GM12878 (cell line): ENCODE measurements at regions not wholly inside any gene's neighbourhood (a gene's known extent, or its start where the extent isn't known, plus 50 kb on each side); places are given as distances from the start of the nearest gene placed in this dataset.
A peak's percentile ranks its signal among the peaks of the same experiment; 100 is the strongest.

Experiments
- ATAC-seq: fragments of 200-7000 bp; cut with Tn5 transposase; 3 replicates; pipeline ENCODE4 v1.9.1; 2020; ENCODE audit warnings: mild to moderate bottlenecking, moderate library complexity
- BruUV-seq: library from RNA; stranded (reverse); fragments of 400-500 nt; replicated peaks from 2 replicates; lab custom pipeline; 2021; lab: Mats Ljungman, UMichigan
- CTCF ChIA-PET: fragments of 300-600 bp; sonication (Branson Sonifier 250); formaldehyde crosslinking; extraction: SDS; loops from one replicate; lab custom pipeline; 2021; ENCODE audit warnings: inconsistent platforms; lab: Yijun Ruan, JAX
- POLR2A ChIA-PET: fragments of 350-600 bp; formaldehyde crosslinking; extraction: SDS; loops from one replicate; lab custom pipeline; 2021; ENCODE audit warnings: inconsistent platforms; lab: Charles Lee
- RAD21 ChIA-PET: fragments of 300-600 bp; sonication (Branson Sonifier 250); formaldehyde crosslinking; loops from one replicate; lab custom pipeline; 2023; ENCODE audit warnings: antibody characterized with exemption; ENCODE audit not compliant: unreplicated experiment; lab: Charles Lee
- SMC1A ChIA-PET: fragments of 300-600 bp; sonication (Branson Sonifier 250); formaldehyde crosslinking; loops from one replicate; lab custom pipeline; 2023; ENCODE audit not compliant: unreplicated experiment, uncharacterized antibody; lab: Charles Lee
- DNase-seq: peaks from one replicate; pipeline ENCODE4 v3.0.0-alpha.2; 2011; ENCODE audit warnings: low read depth, low spot score
- FAIRE-seq: peaks from 3 replicates; lab custom pipeline; 2011; peaks lifted over from hg19 to GRCh38; lab: Jason Lieb, UNC
- H2AFZ ChIP-seq: 2 replicates; pipeline ENCODE4 v1.6.0; 2011; ENCODE audit warnings: low read depth, low read length, control low read depth; ENCODE audit not compliant: control insufficient read depth
- H3K27ac ChIP-seq: 2 replicates; pipeline ENCODE4 v1.5.1; 2011; ENCODE audit warnings: control low read depth; ENCODE audit not compliant: control insufficient read depth, insufficient read depth
- H3K27me3 ChIP-seq, 2 experiments: replicated peaks in 1 of 2; 2 replicates each; pipeline versions ENCODE4 v1.6.0 to v1.6.1; 2011; ENCODE audit warnings: low read length in 1 of 2; ENCODE audit not compliant: control insufficient read depth in 2 of 2, insufficient read depth in 2 of 2
- H3K36me3 ChIP-seq, 2 experiments: 2 replicates each; pipeline ENCODE4 v1.5.1; 2011; ENCODE audit warnings: low read length in 1 of 2; ENCODE audit not compliant: control insufficient read depth in 2 of 2, insufficient read depth in 2 of 2
- H3K4me1 ChIP-seq: 2 replicates; pipeline ENCODE4 v1.6.1; 2011; ENCODE audit warnings: mild to moderate bottlenecking, low read length, moderate library complexity, mixed read lengths; ENCODE audit not compliant: control insufficient read depth, insufficient read depth
- H3K4me2 ChIP-seq: 2 replicates; pipeline ENCODE4 v1.6.0; 2011; ENCODE audit warnings: control low read depth; ENCODE audit not compliant: control insufficient read depth, insufficient read depth
- H3K4me3 ChIP-seq: fragments of 200-600 bp; sonication (generic); 2 replicates; pipeline ENCODE4 v1.5.1; 2016
- H3K79me2 ChIP-seq: 2 replicates; pipeline ENCODE4 v1.6.0; 2011; ENCODE audit warnings: low read length; ENCODE audit not compliant: control insufficient read depth, insufficient read depth
- H3K9ac ChIP-seq: 2 replicates; pipeline ENCODE4 v1.8.0; 2011; ENCODE audit warnings: low read length, control low read depth, mixed read lengths; ENCODE audit not compliant: control insufficient read depth, insufficient read depth
- H3K9me3 ChIP-seq: replicated peaks from 3 replicates; pipeline ENCODE4 v1.5.1; 2011; ENCODE audit warnings: mild to moderate bottlenecking, low read length; ENCODE audit not compliant: control insufficient read depth, insufficient read depth
- H4K20me1 ChIP-seq: 2 replicates; pipeline ENCODE4 v1.6.0; 2011; ENCODE audit not compliant: control insufficient read depth, insufficient read depth
- ATF2 ChIP-seq: IDR thresholded peaks from 2 replicates; pipeline ENCODE4 v1.6.1; 2012; ENCODE audit warnings: low read length, inconsistent platforms
- EP300 ChIP-seq, 2 experiments: fragments of 150-350 bp in 1 of 2; IDR thresholded peaks; 2 replicates each; pipeline ENCODE4 v1.6.1; 2011 to 2012; ENCODE audit warnings: low read depth in 2 of 2, low read length in 2 of 2, borderline replicate concordance in 1 of 2, improper control_type of control experiment in 1 of 2, inconsistent platforms in 1 of 2; ENCODE audit not compliant: control insufficient read depth in 1 of 2
- NFIC ChIP-seq: IDR thresholded peaks from 2 replicates; pipeline ENCODE4 v1.6.1; 2012; ENCODE audit warnings: low read depth, mild to moderate bottlenecking, inconsistent platforms, low read length, moderate library complexity
- NR2C2 ChIP-seq: IDR thresholded peaks from 2 replicates; pipeline ENCODE4 v1.6.1; 2011; ENCODE audit warnings: borderline replicate concordance, low read depth; ENCODE audit not compliant: control insufficient read depth, insufficient read length
- RELB ChIP-seq: fragments of 450-650 bp; IDR thresholded peaks from 2 replicates; pipeline ENCODE4 v1.6.1; 2017; ENCODE audit warnings: low read depth, mild to moderate bottlenecking, moderate library complexity
- TCF7 ChIP-seq: IDR thresholded peaks from 2 replicates; pipeline ENCODE4 v1.6.1; 2014; ENCODE audit warnings: antibody characterized with exemption, borderline replicate concordance
- ZNF592 ChIP-seq: fragments of 450-650 bp; IDR thresholded peaks from 2 replicates; pipeline ENCODE4 v1.6.1; 2017; ENCODE audit warnings: mild to moderate bottlenecking, moderate library complexity
- ZNF622 ChIP-seq: fragments of 450-650 bp; IDR thresholded peaks from 2 replicates; pipeline ENCODE4 v1.6.1; 2017; ENCODE audit warnings: mild to moderate bottlenecking, inconsistent platforms
- ZSCAN29 ChIP-seq: fragments of 450-650 bp; IDR thresholded peaks from 2 replicates; pipeline ENCODE4 v1.6.1; 2017; ENCODE audit warnings: mild to moderate bottlenecking, moderate library complexity
- WGBS: methylation state at CpG from one replicate; pipeline ENCODE4 v1.1.6; 2016; ENCODE audit warnings: low lambda C conversion rate; ENCODE audit not compliant: insufficient replicate concordance, insufficient coverage; ENCODE audit errors: missing lambda C conversion rate; 5-methylcytosine and 5-hydroxymethylcytosine counted together
- in situ Hi-C: fragments of 300-500 bp; cut with MboI; formaldehyde crosslinking; loops from 9 replicates; pipeline ENCODE4 v1.14.3; 2018; ENCODE audit warnings: mixed read lengths
- intact Hi-C: fragments of 100-400 bp; cut with micrococcal nuclease; formaldehyde crosslinking; loops from one replicate; pipeline ENCODE4 v1.14.2; 2022; ENCODE audit not compliant: unreplicated experiment

GRCh38 chr17:72466199-72466598 is 345.4 kb downstream of the SOX9 start (continued):
- TF ChIP-seq EP300 (IDR thresholded peaks at IDR 0.05; ENCODE audit: borderline replicate concordance in 1 of 2, control insufficient read depth in 1 of 2, low read depth in 2 of 2, low read length in 2 of 2) (peak; percentile 28 to 46; a peak in 1 of 4 replicates), TCF7 (no peak), ZSCAN29 (no peak), NR2C2 (no peak)
- TF ChIP-seq, all 136 proteins: peak for 26

- Histone ChIP-seq H3K4me2 (peak overlapping the region; percentile 44; the same call in 1 of the 2 replicates), H3K9me3 (no peaks in the 10 kb centered on the region), H3K36me3 (no peaks in the 10 kb centered on the region; a peak in 2 of 4 replicates), H3K27ac (peak overlapping the region; percentile 78), H3K27me3 (no peaks in the 10 kb centered on the region), H3K4me1 (peaks cover 41% of the 10 kb centered on the region), H4K20me1 (no peaks in the 10 kb centered on the region), H3K4me3 (no peak overlapping the region), H3K79me2 (no peaks in the 10 kb centered on the region), H3K9ac (no peak overlapping the region), H2AFZ (peak overlapping the region; percentile 7; the same call in 1 of the 2 replicates)
- DNase-seq (no peak), FAIRE-seq (peak; percentile 56), ATAC-seq (peak; percentile 17)
- intact Hi-C loops, result loop anchor here (1.0 to 5.0 kb wide), 2 partner anchors 434 to 461 kb away; no protein-coding TSS in a partner anchor
- in situ Hi-C loops, result no loop called here
- BruUV-seq, result no TSS peak
- ChIA-PET SMC1A (interaction anchor here (0.7 to 11.1 kb wide), 23 partner anchors 10 to 462 kb away, joined by 3 to 335 read pairs (median 8); partner anchors contain the start of gene SOX9), RAD21 (interaction anchor here (1.0 to 13.5 kb wide), 19 partner anchors 13 to 433 kb away, joined by 3 to 353 read pairs (median 11); partner anchors contain the start of gene SOX9), CTCF (interaction anchor here (0.7 to 6.6 kb wide), 13 partner anchors 13 to 78 kb away, joined by 3 to 111 read pairs (median 5); no protein-coding TSS in a partner anchor), POLR2A (interaction anchor here (1.1 to 7.0 kb wide), 8 partner anchors 25 to 436 kb away, joined by 3 to 170 read pairs (median 17); no protein-coding TSS in a partner anchor)
- 74% methylated on average over 3 of the region's 3 CpGs for WGBS
- TF ChIP-seq NFIC, result peak; percentile 18; the same call in 1 of the 2 replicates
- no peak for TF ChIP-seq ZNF622
- peak; percentile 20 for TF ChIP-seq ATF2
- peak; percentile 11; the same call in 1 of the 2 replicates for TF ChIP-seq RELB
- 0 out of 2 replicates have a peak, but pooled peaks have one; percentile 69 for TF ChIP-seq ZNF592
Observed at GRCh38 chr17:72466606-72467005, 345.8 kb downstream of the SOX9 start.
